GM21723 (cell line): ENCODE measurements at regions not wholly inside any gene's neighbourhood (a gene's known extent, or its start where the extent isn't known, plus 50 kb on each side); places are given as distances from the start of the nearest gene placed in this dataset.
"Not testable (repeated sequence)": the region's sequence is repeated elsewhere in the genome, so short reads cannot be mapped to it uniquely, and the experiment has no call there.

Experiments used
- ATAC-seq: cut with Tn5 transposase; IDR thresholded peaks from one replicate; pipeline ENCODE4 v1.9.1; 2021; ENCODE audit warnings: mild to moderate bottlenecking, moderate library complexity; ENCODE audit not compliant: unreplicated experiment

DNA sequence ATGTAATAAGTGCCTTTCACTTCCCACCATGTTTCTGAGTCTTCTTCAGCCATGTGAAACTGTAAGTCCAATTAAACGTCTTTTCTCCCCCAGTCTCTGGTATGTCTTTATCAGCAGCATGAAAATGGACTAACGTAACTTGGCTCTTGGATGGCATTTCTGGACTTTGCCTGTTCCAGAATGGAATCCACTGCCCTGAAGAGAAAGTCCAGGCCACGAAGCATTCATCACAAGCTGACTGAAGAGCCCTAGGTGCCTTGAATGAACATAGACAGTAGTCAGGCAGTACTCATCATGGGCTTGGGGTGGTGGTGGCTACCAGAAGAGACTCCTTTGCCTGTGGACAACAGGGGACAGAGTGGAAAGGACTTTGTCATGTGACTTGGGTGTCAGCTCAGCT is 1505.0 kb downstream of the SI start:
- ATAC-seq: no peak

DNA sequence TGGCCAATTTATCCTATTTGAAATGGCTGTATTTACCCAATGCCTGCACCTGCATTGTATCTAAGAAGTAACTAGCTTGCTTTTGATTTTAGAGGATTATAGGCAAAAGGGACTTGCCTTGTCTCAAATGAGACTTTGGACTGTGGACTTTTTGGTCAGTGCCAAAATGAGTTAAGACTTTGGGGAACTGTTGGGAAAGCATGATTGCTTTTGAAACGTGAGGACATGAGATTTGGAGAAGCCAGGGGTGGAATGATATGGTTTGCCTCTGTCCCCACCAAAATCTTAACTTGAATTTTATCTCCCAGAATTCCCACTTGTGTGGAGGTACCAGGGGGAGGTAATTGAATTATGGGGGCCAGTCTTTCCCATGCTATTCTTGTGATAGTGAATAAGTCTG is 1505.4 kb downstream of the SI start:
- no peak for ATAC-seq

DNA sequence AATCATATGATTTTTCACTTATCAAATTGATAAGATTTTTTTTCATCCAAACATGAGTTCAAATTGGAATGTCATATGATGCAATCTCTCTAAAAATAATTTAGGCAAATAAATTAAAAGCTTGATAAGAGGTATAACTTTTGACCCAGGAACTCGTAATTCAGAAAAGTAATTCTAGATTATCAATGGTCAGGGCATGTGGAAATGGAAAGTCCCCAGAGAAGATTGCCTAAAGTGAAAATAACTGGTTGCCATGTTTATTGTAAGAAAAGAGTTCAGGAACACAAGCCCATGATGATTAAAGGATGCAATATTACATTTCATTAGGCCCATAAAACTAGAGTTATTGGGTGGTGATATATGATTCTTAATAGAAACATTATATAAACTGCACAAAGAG is 1514.8 kb downstream of the SI start:
- no peak for ATAC-seq

DNA sequence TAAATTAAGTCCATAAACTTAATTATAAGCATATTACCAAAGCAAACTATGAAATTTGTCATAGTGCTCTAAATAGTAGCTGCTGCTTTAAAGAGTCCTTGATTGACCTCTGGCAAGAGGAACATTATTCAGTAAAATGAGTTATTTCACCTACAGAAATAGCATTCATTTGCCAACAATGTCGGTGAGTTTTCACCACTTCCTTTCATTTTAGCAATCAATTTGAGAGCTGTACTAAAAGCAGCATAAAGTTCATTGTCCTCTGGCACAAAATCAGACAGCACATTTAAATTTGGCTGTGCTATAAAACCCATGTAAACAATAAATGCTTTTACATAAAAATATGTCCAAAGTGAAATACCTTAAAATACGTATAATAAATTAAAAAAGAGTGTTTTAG is 1515.7 kb downstream of the SI start:
- no peak for ATAC-seq

DNA sequence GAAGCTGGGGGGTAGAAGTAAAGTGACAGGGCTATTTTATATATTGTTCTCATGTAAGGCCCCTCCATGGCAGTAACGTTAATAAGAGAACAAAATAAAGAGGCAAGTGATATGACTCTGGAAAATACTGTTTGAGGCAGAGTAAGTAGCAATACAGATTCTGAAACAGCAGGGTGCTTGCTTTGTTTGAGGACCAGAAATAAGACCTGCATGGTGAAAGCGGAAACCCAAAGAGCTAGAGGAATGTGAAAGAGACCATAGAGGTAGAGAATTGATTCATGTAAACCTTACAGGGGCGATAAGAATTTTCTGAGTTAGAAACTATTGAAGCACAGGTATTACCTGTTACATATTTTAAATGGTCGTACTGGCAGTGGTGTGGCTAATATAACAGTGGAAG is 1517.1 kb downstream of the SI start:
- no peak for ATAC-seq

DNA sequence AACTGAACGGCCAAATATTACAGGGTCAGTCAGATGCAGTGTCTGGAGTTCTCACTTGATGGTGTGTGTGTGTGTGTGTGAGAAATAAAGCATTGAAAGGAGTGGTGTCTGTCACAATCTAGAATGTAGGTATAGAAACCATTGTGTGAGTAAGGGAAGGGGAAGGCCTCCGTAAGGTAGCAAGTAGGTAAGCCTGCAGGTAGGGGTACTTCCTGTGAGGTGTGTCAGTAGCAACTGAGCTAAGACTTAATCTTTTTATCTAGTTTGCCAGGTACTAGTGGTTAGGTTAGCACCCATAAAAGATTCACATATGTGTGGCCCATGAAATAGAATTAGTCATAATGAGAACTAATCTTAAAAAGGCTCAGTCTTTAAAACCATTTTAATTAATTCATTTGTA is 1517.8 kb downstream of the SI start:
- no peak for ATAC-seq

DNA sequence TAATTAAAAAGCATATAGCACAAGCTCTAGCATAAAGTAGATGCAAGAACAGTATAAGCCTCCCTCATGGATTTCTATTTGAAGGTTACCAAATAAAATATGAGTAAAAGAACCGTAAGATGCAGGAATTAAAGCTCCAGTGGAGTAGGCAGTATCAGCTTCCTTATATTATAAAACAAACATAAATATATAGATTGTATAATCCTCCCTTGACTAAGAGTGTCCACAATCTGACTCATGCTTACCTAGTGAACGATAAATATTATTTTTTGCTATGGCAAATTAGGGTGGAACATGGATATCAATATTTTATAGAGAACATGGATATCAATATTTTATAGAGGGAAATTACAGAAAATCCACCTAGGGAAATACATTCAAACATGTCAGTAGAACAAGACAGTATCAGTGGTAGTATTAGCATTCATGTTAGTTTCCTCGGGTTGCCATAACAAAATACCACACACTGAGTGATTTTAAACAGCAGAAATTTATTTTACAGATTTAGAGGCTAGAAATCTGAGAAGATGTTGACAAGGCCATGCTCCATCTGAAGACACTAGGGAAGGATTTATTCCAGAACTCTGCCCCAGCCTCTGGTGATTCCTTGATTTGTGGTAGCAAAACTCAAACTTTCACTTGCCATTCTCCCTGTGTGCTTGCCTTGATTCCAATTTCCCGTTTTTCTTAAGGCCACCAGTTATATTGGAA is 1521.3 kb downstream of the SI start:
- ATAC-seq: no peak

DNA sequence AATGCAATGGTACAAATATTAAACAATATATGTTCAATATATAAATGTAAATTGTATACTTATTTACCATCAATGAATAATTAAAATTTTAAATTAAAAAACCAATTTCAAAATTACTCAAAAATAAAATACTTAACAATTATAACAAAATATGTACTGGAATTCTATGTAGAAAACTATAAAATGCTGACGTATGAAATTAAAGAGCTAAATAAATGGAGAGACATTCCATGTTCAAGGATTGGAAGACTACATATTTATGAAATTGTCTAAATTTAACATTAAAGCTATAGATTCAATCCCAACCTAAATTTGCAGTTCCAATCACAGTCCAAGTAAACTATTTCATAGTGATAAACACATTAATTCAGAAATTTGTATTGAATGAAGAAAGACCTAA is 1522.4 kb downstream of the SI start:
- no peak for ATAC-seq

DNA sequence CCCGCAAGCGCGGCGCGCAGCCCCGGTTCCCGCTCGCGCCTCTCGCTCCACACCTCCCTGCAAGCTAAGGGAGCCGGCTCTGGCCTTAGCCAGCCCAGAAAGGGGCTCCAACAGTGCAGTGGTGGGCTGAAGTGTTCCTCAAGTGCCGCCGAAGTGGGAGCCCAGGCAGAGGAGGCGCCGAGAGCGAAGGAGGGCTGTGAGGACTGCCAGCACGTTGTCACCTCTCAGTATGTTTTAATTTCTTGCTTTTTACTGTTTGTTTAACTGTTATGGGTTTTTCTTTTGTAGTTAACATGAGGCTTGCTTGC is 1525.7 kb downstream of the SI start:
- no peak for ATAC-seq

DNA sequence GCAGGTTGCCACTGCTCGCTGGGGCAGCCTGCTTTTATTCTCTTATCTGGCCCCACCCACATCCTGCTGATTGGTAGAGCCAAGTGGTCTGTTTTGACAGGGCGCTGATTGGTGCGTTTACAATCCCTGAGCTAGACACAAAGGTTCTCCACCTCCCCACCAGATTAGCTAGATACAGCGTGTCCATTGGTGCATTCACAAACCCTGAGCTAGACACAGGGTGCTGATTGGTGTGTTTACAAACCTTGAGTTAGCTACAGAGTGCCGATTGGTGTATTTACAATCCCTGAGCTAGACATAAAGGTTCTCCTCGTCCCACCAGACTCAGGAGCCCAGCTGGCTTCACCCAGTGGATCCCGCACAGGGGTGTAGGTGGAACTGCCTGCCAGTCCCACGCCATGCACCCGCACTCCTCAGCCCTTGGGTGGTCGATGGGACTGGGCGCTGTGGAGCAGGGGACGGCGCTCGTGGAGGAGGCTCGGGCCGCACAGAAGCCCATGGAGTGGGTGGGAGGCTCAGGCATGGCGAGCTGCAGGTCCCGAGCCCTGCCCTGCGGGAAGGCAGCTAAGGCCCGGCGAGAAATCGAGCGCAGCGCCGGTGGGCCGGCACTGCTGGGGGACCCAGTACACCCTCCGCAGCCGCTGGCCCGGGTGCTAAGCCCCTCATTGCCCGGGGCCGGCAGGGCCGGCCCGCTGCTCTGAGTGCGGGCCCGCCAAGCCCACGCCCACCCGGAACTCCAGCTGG is 1526.2 kb downstream of the SI start:
- not testable (repeated sequence) for ATAC-seq

DNA sequence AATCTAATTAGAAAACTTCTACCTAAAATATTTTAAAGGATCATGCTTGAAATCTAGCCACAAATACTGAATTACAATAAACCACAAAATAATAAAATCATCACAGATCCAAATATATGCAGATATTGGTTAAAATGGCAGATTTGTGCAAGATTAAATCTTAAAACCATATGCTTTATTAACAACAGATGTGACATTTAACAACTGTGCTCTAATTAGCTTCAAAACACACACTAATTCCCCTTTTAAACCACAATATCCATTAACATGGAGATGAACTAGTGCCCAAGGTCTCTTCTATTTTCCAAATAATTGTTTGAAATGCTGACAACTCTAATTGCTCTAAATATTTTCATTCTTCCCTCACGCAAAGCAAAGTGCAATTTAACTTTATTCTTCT is 1530.3 kb downstream of the SI start:
- ATAC-seq: no peak

DNA sequence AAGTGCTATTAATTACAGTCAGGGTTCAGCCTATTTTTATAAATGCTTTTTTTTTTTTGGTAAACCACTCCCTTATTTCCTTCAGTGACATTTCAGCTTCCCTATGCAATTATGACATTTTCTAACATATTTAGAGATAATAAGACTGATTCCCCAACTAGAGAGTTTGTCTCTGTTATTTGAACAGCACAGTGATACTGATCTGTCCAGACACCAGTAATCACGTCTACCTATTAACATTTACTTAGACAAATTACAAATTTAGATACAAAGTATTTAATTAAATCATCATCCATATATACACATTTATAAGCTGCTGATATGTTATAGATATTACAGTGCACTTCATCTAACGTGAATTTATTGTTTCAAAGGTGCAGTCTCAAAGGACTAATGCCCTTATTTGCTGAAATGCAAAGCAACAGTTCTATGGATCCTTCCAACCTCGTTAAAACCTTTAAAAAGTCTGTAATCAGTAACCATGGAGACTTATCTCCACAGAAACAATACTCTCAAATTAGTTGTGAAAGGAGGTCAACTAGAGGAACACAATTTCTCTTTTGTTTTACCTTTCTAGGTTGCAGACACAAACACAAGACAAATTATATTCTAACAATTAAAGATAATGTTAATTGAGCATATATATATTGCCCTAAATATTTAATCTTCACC is 1531.1 kb downstream of the SI start:
- ATAC-seq: no peak

DNA sequence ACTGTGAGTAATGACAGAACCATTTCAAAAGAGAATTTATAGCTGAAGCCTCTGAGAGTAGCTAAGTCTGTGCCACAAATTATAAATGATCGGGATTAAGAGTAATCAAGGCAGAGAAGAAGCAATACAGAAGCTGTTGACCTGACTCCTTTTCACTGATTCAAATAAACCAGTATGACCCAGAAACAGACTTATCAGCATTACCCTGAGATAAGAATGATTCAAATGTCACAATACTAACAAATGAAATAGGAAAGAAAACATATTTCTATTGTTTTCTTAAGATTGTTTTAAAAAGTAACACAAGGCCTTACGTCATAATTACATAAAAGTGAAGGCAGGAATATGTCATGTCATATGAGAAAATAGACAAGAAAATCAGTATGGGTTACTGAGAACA is 1534.6 kb downstream of the SI start:
- ATAC-seq: no peak

DNA sequence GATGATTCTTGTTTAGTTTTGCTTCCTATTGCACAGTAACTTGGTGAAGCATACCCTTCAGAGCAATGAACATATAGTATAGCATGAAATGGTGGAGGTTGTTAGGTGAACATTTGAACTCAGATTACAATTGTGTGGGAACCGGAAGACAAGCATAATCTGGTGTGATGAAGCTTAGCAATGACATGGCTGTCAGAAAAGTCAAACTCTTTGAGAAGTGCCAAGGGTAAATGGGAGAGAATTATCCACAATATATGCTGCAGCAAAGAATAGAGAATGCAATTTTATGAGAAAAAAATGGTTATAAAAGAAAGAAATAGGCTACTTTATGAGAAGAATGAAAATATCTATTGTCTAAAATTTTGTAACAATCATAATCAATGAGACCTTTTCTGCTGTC is 1536.7 kb downstream of the SI start:
- no peak for ATAC-seq

DNA sequence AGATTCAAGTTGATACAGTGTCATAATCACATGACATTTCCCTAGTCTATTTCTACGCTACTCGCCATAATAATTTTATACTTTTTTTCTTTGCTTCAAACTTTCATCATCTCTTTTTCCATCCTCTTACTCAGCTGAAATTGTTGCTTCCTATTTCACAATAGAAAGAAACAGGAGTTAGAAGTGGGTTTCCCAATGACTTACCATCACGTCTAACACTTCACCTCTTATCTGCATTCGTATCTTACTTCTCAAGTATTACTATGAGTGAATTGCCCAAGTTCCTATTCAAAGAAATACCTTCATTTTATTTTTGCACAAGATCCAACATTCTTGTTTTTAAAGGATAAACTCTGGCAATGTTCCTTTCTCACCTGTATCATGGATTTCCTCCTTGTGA is 1539.9 kb downstream of the SI start:
- no peak for ATAC-seq

DNA sequence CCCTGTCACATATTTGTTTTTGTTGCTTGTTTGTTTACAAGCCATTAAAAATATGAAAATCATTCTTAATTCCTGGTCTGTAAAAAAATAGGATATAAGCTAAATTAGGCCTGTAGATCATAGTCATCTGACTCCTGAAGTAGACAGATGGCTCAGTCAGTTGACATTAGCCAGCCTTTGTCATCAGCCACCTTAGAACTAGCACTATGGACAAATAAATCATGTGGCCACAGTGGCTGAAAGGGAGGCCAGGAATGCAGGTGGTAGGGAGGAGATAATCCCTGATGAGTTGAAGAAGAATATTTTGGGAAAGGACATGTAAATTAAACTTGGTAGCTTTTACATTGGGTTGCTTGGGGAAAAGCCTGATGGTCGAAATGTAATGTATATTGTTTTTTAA is 1544.9 kb downstream of the SI start:
- no peak for ATAC-seq

DNA sequence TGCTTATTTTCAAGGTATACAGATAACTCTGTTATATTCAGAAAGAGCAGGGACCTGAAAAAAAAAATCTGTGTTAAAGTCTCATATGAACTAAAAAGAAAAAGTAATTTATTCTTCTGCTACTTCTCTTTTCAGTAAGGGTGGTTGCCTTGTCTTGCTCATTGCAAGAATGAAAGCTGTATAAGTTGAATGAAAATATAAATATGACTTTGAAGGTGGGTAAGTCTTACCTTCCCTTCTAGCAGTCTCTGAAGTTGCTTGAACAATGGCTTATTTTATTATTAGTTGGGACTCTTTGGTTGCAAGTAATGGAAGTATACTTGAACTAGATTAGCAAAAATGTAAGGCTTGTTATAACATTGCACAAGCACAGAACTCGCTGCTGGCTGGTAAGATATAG is 1554.9 kb downstream of the SI start:
- no peak for ATAC-seq

DNA sequence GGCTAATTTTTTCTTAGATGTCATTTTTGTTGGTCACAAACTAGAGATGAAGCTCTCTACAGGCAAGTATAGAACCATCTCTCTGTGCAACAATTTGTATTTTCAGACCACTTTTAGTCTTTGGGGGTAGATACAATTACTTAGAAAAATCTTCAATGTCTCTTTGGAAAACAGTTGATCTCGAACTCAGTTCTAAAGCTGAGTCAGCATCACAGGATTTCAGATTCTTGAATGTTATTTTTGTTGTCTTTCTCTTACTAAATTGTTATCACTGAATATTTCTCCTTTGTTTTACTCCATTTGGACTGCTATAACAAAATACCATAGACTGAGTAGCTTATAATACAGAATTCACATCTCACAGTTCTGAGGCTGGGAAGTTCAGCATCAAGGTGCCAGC is 1557.0 kb downstream of the SI start:
- no peak for ATAC-seq

DNA sequence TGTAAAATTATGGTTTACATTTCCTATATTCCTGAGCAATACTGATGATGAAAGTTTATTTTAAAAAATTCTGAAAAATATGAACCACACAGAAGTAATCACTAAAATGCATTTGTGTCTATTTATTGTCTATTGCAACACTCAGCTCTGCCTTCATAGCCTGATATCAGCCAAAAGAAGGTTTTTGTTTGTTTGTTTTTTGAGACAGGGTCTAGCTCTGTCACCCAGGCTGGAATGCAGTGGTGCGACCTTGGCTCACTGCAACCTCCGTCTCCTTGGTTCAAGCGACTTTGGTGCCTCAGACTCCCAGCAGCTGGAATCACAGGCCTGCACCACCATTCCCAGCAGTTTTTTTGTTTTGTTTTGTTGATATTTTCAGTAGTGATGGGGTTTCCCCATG is 1560.2 kb downstream of the SI start:
- no peak for ATAC-seq

DNA sequence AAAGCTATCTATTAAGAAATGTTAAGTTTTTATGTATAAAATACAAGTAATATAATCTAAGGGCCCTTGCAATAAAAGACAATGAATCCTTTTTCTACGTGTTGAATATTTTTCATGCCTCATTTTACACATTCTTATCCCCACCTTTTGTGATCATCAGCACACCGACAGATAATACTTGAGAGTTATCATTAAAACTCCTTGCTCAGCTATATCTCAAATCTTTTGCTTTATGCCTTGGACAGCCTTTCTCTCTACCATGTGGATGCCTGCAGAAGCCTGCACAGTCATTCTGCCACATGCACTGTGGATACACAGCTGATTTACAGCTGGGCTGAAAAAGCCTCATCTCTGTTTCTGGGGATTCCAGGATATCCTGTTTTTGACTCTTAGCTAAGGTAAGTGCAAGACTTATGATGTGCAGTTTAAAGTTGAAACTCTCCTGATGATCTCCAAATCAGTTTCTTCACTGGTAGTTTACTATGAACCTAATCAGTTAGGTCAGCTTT is 1565.1 kb downstream of the SI start:
- no peak for ATAC-seq

DNA sequence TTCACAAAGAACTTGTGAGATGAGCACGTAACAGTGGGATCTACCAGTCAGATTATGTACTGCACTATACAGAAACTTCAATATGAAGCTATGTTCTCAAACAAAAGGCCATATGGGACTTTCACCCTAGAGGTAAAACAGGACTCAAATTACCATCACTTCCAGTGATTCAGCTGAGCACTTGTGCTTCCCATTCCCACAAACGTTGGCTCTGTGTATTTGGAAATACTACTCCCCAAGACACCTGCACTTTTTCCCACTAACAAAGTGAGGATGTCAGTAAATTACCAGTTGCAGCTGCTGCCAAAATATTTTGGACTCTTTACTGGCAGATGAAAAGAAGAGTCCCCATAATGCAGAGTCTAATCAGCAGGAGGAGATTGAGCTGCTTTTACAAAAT is 1570.1 kb downstream of the SI start:
- no peak for ATAC-seq

DNA sequence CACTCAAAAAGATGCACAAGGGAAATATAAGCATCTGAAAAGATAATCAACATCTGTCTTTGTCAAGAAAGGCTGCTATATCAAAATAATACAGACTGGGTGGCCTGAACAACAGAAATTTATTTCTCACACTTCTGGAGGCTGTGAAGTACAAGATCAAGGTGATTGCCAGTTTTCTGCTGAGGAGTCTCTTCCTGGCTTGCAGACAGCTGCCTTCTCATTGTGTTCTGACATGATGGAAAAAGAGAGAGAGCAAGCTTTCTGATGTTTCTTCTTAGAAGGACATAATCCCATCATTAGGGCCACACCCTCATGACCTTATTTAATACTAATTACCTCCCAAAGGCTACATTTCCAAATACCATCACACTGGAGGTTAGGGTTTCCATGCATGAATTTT is 1573.3 kb downstream of the SI start:
- ATAC-seq: no peak
